ENCODE measurements at regions not wholly inside any gene's neighbourhood (a gene's known extent, or its start where the extent isn't known, plus 50 kb on each side); places are given as distances from the start of the nearest gene placed in this dataset.

DNA sequence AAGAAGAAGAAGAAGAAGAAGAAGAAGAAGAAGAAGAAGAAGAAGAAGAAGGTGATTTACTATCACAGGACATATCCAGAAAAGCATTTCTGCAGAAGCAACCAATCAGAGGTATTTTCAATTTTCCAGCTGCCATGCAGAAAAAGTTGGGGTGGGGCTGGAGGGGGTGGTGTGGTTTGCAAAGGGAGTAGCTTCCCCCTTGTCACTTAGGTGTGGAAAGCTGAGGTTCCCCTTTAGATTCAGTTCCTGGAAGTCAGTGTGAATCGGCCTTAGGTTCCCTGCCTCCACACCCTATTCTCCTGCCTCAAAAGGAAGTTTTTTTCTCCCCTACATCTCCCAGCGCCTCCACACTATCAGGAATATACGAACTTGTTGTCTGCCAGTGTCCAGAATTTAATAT, 276.7 kb upstream of the ARRDC4 start:
- TF ChIP-seq, protein P1, sequence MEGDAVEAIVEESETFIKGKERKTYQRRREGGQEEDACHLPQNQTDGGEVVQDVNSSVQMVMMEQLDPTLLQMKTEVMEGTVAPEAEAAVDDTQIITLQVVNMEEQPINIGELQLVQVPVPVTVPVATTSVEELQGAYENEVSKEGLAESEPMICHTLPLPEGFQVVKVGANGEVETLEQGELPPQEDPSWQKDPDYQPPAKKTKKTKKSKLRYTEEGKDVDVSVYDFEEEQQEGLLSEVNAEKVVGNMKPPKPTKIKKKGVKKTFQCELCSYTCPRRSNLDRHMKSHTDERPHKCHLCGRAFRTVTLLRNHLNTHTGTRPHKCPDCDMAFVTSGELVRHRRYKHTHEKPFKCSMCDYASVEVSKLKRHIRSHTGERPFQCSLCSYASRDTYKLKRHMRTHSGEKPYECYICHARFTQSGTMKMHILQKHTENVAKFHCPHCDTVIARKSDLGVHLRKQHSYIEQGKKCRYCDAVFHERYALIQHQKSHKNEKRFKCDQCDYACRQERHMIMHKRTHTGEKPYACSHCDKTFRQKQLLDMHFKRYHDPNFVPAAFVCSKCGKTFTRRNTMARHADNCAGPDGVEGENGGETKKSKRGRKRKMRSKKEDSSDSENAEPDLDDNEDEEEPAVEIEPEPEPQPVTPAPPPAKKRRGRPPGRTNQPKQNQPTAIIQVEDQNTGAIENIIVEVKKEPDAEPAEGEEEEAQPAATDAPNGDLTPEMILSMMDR (IDR thresholded peaks at IDR 0.05), result no peak
- TF ChIP-seq POLR2A (IDR thresholded peaks at IDR 0.05), result no peak

Data from prostate gland (tissue), 2 donors.